ENCODE measurements at regions not wholly inside any gene's neighbourhood (a gene's known extent, or its start where the extent isn't known, plus 50 kb on each side); places are given as distances from the start of the nearest gene placed in this dataset.
A peak's percentile ranks its signal among the peaks of the same experiment; 100 is the strongest.

GRCh38 chr14:61640158-61641136 is 54.9 kb upstream of the HIF1A start:
- Histone ChIP-seq H3K9ac (no peak overlapping the region), H3K4me1 (ENCODE audit: insufficient read depth) (peaks cover 40% of the 10 kb centered on the region), H3F3A (ENCODE audit: insufficient read depth) (peaks cover 35% of the 10 kb centered on the region), H4K20me1 (ENCODE audit: insufficient read depth) (no peaks in the 10 kb centered on the region), H3K4me3 (no peak overlapping the region), H3K4me2 (ENCODE audit: unreplicated experiment) (no peak overlapping the region), H3K27me3 (replicated peaks; ENCODE audit: insufficient read depth) (no peaks in the 10 kb centered on the region), H2AFZ (no peak overlapping the region), H3K36me3 (ENCODE audit: low read depth) (no peaks in the 10 kb centered on the region), H3K79me2 (ENCODE audit: insufficient read depth) (peaks cover 15% of the 10 kb centered on the region), H3K27ac (no peak overlapping the region), H3K9me3 (ENCODE audit: low read depth) (no peaks in the 10 kb centered on the region), H3K9me2 (ENCODE audit: insufficient read depth) (no peaks in the 10 kb centered on the region)
- WGBS, 2 experiments (ENCODE audit: low coverage in 1 of 2, low lambda C conversion rate in 2 of 2, missing lambda C conversion rate in 2 of 2) = 94 to 96% methylated on average over 14 of the region's 14 CpGs
- DNase-seq = no peak
- in situ Hi-C loops (cut with MboI) = no loop called here
- TF ChIP-seq EZH2phosphoT487 (IDR thresholded peaks at IDR 0.05; ENCODE audit: insufficient read depth, low read depth) (no peak), EZH2 (IDR thresholded peaks at IDR 0.05; ENCODE audit: insufficient read depth, poor library complexity, severe bottlenecking) (no peak)

GRCh38 chr14:61641914-61642613 is 53.2 kb upstream of the HIF1A start:
- no peaks in the 10 kb centered on the region for H3K36me3 ChIP-seq (ENCODE audit: low read depth)
- DNase-seq = peak; percentile 90
- H4K20me1 ChIP-seq (ENCODE audit: insufficient read depth) = no peaks in the 10 kb centered on the region
- H3F3A ChIP-seq (ENCODE audit: insufficient read depth) = peaks cover 36% of the 10 kb centered on the region
- no peaks in the 10 kb centered on the region for H3K9me2 ChIP-seq (ENCODE audit: insufficient read depth)
- H3K4me2 ChIP-seq (ENCODE audit: unreplicated experiment) = peak overlapping the region; percentile 43
- H3K27me3 ChIP-seq (replicated peaks; ENCODE audit: insufficient read depth) = no peaks in the 10 kb centered on the region
- H3K9ac ChIP-seq = 0 out of 2 replicates have a peak overlapping the region, but pooled peaks have one; percentile 60
- H3K79me2 ChIP-seq (ENCODE audit: insufficient read depth) = peaks cover 20% of the 10 kb centered on the region
- H3K9me3 ChIP-seq (ENCODE audit: low read depth) = no peaks in the 10 kb centered on the region
- H3K27ac ChIP-seq = peak overlapping the region; percentile 91
- no peak overlapping the region for H3K4me3 ChIP-seq
- peaks cover 34% of the 10 kb centered on the region for H3K4me1 ChIP-seq (ENCODE audit: insufficient read depth)
- WGBS, 2 experiments (ENCODE audit: low coverage in 1 of 2, low lambda C conversion rate in 2 of 2, missing lambda C conversion rate in 2 of 2) = 4 to 6% methylated on average over 6 of the region's 6 CpGs
- TF ChIP-seq EZH2 (IDR thresholded peaks at IDR 0.05; ENCODE audit: insufficient read depth, poor library complexity, severe bottlenecking) (no peak), EZH2phosphoT487 (IDR thresholded peaks at IDR 0.05; ENCODE audit: insufficient read depth, low read depth) (no peak)
- no peak overlapping the region for H2AFZ ChIP-seq
- in situ Hi-C loops (cut with MboI) = no loop called here

- in situ Hi-C loops (cut with MboI) = no loop called here
- H3K79me2 ChIP-seq (ENCODE audit: insufficient read depth) = peaks cover 20% of the 10 kb centered on the region
- no peaks in the 10 kb centered on the region for H3K9me2 ChIP-seq (ENCODE audit: insufficient read depth)
- H3K4me2 ChIP-seq (ENCODE audit: unreplicated experiment) = peak overlapping the region; percentile 43
- H3K4me3 ChIP-seq = no peak overlapping the region
- DNase-seq = no peak
- no peak overlapping the region for H2AFZ ChIP-seq
- 86 to 89% methylated on average over 4 of the region's 4 CpGs for WGBS, 2 experiments (ENCODE audit: low coverage in 1 of 2, low lambda C conversion rate in 2 of 2, missing lambda C conversion rate in 2 of 2)
- H3K36me3 ChIP-seq (ENCODE audit: low read depth) = no peaks in the 10 kb centered on the region
- H4K20me1 ChIP-seq (ENCODE audit: insufficient read depth) = no peaks in the 10 kb centered on the region
- peaks cover 34% of the 10 kb centered on the region for H3K4me1 ChIP-seq (ENCODE audit: insufficient read depth)
- no peaks in the 10 kb centered on the region for H3K9me3 ChIP-seq (ENCODE audit: low read depth)
- no peaks in the 10 kb centered on the region for H3K27me3 ChIP-seq (replicated peaks; ENCODE audit: insufficient read depth)
- TF ChIP-seq EZH2phosphoT487 (IDR thresholded peaks at IDR 0.05; ENCODE audit: insufficient read depth, low read depth) (no peak), EZH2 (IDR thresholded peaks at IDR 0.05; ENCODE audit: insufficient read depth, poor library complexity, severe bottlenecking) (no peak)
- H3F3A ChIP-seq (ENCODE audit: insufficient read depth) = peaks cover 36% of the 10 kb centered on the region
- 0 out of 2 replicates have a peak overlapping the region, but pooled peaks have one; percentile 60 for H3K9ac ChIP-seq
- peak overlapping the region; percentile 91 for H3K27ac ChIP-seq
Measured at GRCh38 chr14:61642614-61642982, 52.7 kb upstream of the HIF1A start.

GRCh38 chr14:61643555-61643954 is 51.8 kb upstream of the HIF1A start:
- 32 to 35% methylated on average over 3 of the region's 3 CpGs for WGBS, 2 experiments (ENCODE audit: low coverage in 1 of 2, low lambda C conversion rate in 2 of 2, missing lambda C conversion rate in 2 of 2)
- Histone ChIP-seq H3K4me1 (ENCODE audit: insufficient read depth) (peaks cover 34% of the 10 kb centered on the region), H3K4me3 (no peak overlapping the region), H3K79me2 (ENCODE audit: insufficient read depth) (peaks cover 20% of the 10 kb centered on the region), H2AFZ (no peak overlapping the region), H3F3A (ENCODE audit: insufficient read depth) (peaks cover 36% of the 10 kb centered on the region), H3K36me3 (ENCODE audit: low read depth) (no peaks in the 10 kb centered on the region), H4K20me1 (ENCODE audit: insufficient read depth) (no peaks in the 10 kb centered on the region), H3K9ac (peak overlapping the region; percentile 60), H3K27ac (peak overlapping the region; percentile 91), H3K9me3 (ENCODE audit: low read depth) (no peaks in the 10 kb centered on the region), H3K4me2 (ENCODE audit: unreplicated experiment) (peak overlapping the region; percentile 43), H3K27me3 (replicated peaks; ENCODE audit: insufficient read depth) (no peaks in the 10 kb centered on the region), H3K9me2 (ENCODE audit: insufficient read depth) (no peaks in the 10 kb centered on the region)
- DNase-seq = peak; percentile 91
- in situ Hi-C loops (cut with MboI) = no loop called here
- TF ChIP-seq EZH2phosphoT487 (IDR thresholded peaks at IDR 0.05; ENCODE audit: insufficient read depth, low read depth) (no peak), EZH2 (IDR thresholded peaks at IDR 0.05; ENCODE audit: insufficient read depth, poor library complexity, severe bottlenecking) (no peak)
